CD4-positive, alpha-beta T cell treated with Interleukin-2 at 100 ng/mL for 4 hours (primary cell): ENCODE measurements at regions not wholly inside any gene's neighbourhood (a gene's known extent, or its start where the extent isn't known, plus 50 kb on each side); places are given as distances from the start of the nearest gene placed in this dataset.
"Not testable (repeated sequence)": the region's sequence is repeated elsewhere in the genome, so short reads cannot be mapped to it uniquely, and the experiment has no call there.

Source experiments
- DNase-seq: peaks from one replicate; pipeline ENCODE4 v3.0.0-alpha.2; 2020; ENCODE audit warnings: low spot score

DNA sequence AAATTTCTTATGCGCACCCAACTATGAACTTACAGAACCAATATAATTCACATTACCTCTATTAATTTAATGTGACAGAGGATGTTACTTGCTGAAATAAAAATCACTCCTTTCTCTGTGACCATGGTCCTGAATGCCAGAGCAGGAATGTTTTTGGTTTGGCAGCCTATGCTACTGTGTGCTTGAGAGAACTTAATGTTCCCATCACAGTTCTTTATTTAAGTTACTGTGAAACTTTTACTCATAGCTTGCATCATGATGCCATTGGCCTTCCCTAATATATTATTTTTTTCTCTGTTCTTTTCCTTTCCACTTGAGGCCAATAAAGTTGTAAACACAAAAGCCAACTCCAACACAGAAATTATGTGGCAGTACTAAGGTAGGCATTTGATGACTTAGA, 142.2 kb downstream of the FAM76B start:
- DNase-seq: no peak

DNA sequence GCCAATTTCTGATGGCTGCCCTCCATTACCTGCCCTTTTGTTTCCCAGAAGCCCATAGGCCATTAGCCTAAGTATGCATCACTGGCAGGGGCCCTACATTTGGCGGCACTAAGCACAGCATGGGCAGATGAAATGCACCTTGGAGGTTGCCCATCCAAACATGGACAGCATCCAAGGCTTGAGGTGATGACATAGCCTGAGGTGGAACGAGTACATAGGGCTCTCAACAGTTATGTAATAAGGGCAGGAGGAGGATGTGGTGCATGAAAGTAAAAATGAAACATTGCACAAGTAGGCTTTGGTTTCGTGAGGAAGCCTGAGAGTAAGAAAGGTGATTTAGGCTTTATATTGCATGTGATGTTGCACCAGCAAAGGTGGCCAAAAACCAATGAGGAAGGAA, 148.1 kb downstream of the FAM76B start:
- DNase-seq: peak; percentile 32

DNA sequence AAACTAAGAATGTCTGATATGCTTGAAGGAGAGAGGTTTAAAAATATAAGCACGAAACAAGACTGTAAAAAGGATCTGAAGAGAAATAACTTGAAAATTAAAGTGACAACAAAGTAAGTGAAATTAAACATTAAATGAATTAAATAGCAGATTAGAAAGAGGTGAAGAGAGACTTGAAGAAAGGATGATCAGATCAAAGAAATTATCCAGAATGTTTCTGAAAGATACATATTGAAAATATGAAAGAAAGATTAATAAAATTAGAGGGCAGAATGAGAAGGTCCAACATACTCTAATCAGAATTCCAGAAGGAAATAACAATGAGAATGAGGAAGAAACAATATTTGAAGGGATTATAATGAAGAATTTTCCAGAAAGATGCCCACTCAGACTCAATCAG, 151.1 kb downstream of the FAM76B start:
- DNase-seq: no peak

DNA sequence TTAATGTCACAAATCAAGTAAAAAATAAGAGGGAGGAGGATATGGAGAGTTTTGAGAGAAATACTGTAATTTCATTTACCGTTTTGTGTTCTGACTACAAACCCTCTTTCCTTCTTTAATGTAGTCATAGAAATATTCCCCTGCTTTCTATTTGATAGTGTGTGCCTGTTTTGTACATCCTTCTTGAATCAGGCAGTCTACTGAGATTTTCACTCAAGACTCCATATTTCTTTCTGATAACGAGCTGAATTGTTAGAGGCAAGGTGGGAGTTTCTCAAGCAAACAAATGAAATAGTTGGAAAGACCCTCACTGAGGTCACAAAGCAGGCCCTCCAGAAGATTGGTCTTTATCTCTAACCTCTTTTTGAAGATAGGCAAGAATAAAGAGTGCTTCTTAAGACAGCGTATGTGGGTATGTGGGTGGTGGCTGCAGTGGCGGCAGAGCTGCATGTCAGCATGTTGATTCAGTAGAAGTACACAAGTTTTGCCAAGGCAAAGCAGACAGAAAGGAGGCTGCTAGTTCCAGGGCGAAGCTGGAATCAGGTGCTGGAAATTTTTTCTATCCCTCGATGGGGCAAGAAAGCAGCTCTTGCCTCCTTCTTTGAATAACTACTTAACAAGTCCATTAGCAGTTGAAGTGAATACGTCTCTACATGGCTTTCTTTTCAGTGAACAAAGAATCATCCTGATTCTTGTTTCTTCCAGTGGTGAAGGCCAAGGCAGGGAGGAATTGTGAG, 164.2 kb downstream of the FAM76B start:
- no peak for DNase-seq

DNA sequence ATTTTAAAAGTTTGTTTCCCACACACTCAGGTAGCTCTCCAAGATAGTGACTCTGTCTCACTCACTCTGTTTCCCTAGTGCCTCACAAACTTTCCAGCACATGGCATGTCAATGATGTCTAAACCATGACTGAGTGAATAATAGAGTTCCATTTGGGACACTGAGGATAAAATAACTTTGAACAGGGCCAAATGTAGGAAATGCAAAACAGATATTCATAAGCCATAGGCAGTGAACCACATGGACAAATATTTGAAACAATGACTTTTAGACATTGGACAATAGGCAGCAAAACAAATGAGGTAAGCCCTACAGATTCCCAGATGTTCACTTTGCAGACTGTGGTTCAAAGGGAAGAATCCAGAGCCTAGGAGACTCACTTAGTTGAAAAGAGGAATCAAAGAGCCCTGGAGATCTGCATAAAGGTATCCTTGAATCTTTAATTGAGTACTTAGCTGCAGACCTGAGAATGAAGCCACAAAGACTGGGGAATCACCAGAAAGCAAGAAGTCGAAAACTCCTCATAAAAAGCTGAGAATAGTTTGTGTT, 173.3 kb downstream of the FAM76B start:
- DNase-seq: no peak

DNA sequence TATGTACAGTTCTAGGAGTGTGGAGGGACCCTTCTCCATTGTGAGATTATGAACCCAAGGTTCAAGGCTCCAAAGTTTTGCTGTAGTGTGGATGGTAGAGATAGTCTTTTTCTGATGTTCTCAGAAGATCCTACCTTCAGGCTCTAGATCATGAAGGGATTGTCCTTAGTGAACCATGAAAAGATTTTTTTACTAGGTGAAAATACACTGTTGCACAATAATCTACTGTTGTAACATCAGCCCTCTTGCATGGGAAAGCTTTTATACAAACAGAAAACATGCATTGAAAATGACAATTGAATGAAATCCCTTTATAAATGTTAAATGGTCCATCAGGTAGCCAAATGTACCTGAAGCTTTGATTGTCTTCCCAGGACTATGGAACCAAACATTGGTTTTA, 177.8 kb downstream of the FAM76B start:
- DNase-seq: no peak

DNA sequence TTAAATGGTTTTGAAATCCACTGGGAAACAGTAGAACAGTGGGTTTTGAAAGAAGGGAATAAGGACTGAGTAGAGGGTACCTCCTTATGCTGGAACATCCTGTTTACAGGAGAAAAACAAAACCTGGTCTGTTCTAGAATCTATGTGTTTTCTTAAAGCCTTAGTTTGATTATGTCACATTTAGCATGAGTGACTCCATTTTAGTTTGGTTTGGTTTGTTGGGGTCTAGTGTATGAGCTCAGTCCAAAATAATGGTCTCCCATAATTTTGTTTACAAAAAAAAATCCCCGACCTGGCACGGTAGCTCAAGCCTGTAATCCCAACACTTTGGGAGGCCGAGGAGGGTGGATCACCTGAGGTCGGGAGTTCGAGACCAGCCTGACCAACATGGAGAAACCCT, 179.4 kb downstream of the FAM76B start:
- not testable (repeated sequence) for DNase-seq

DNA sequence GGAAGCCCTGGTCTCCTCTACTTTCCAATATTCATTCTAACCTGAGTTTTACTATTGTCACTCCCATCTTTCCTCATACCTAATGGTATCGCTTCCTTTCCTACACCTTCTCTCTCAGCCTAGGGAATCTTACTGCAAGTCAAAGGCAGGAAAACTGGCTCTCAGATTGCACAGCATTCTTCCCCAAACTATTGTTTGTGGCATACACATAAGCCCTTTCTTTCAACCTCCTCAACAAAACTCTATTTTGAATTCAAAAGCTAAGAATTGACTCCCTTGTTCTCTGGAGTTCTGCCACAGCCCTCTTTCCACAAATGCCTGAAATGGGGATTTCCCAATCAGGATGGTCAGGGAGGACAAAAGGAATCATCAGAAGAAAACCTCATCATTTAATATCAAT, 181.5 kb downstream of the FAM76B start:
- DNase-seq: no peak

DNA sequence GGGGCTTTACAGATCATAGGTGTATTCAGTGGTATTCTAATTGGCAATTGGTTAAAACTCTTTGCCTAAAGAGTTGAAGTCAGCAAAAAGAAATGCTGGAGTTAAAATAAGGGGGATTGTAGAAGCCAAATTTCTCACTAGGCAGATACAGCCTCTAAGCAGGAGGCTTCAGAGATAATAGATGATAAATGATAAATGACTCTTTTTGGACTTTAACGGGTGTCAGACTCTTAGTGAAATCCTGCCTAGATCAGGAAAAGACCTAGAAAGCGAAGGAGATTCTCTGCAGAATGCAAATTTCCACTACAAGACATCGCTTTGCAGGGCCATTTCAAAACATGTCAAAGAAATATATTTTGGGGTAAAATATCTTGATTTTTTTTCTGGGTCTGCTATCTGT, 182.8 kb downstream of the FAM76B start:
- DNase-seq: no peak

DNA sequence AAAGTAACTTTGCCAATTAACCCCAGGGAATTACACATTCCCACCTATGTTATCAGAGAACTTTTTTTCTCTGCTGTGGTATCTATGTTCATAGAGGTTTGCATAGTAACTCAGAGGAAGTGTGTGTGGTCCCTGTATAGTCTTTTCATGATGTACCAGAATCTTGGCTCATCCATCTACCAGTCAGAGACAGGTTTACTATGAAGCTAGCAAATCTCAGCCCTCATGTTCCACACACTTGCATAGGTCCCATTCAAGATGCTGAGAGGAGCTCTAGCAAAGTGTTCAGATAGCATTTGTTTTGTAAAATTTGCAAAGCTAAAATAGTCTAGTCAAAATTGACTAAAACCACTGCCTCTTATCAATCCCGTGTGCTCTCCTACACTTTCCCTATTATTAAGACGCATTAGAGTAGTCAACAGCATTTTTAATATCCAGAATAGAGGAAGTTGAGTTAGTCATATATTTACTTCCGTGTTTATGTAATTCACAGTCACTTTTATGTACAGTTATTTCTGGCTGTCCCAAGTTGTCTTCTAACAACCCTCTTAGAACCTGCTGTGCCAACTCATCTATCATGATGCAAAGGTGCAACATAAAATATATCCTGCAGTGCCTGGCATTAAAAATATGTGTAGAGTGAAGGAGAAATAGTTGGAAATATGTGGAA, 184.2 kb downstream of the FAM76B start:
- no peak for DNase-seq

DNA sequence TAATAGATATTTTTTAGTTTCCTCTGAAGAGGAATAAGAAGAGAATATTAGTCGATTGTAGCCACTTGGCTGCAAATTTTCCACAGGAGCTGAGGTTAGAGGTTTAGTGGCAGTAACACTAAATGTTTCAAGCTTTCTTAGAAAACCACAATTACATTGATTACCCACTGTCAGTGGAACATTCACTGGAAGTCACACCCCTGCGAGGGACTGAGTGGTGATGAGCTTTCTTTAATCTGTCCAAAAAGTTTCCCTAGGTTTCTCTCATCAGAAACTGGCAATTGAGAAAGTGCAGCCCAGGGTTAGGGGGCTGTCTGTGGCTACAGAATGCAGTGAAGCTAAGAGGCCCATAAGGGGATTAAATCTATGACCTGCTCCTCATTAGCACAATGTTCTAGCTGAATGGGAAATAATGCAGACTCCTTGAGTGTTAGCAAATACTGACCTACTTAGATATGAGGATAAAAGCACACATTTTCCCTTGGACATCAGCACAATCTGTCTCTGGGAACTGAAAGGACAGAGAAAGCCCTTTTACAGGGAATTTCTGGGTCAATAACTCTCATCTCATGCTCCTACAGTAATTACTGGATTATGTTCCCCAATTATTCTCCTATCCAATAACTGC, 189.5 kb downstream of the FAM76B start:
- DNase-seq: peak; percentile 35

DNA sequence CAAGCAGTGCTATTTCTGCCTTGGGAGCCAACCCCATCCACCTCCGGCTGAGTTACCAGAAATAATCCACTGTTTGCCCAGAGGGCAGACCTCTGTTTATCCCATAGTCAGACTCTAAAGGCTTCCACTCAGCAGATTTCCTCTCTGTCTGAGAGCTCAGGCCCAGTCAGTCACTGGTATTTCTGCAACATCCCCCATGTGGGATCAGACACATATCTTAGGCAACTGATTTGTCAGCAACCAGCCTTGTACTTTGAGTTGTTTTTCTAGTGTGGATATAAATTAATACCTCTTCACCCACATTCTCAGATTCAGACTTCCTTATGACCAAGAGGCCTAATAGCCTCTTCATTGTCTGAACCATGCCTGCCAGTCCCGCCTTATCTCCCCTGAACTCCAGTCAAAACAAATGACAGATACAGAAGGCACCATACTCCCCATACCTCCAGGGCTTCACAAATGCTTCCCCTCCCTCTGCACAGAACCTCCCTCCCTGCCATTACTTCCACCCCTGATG, 193.6 kb downstream of the FAM76B start:
- DNase-seq: no peak

DNA sequence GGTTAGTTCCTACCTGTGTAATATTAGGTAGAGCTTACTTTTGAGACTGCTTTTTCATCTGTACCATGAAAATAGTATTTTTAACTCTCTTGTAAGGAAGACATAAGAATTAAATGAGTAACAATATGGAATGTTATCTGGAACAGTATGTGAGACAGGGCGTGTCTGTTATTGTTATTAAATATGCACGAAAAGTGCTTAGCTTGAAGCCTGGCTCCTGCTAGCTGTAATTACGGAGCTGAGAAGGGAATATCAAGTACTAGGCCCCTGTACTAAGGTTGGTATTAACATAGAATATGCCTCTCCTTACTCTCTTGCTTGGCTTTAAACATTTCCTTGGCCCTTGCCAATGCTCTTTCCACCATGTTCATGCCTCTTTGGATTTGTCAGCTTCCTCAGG, 194.0 kb downstream of the FAM76B start:
- DNase-seq: no peak

DNA sequence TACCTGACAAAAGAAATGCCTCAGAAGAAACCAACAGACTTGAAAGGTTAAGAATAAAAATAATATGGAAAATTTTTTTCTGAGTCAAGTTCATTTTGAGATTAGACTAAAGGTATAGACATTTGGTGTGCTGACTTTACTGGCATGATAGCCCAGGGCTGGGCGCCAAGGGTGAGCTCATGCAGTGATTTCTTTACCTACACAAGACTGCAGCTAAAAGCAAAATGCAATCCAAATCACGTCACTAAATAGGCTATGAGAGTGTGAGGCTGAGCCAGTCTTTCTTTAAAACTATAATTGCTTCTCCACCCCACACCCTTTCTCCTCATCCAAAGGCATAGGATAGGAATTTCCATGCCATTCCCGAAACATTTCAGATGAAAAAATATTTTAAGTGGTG, 196.5 kb downstream of the FAM76B start:
- DNase-seq: no peak

DNA sequence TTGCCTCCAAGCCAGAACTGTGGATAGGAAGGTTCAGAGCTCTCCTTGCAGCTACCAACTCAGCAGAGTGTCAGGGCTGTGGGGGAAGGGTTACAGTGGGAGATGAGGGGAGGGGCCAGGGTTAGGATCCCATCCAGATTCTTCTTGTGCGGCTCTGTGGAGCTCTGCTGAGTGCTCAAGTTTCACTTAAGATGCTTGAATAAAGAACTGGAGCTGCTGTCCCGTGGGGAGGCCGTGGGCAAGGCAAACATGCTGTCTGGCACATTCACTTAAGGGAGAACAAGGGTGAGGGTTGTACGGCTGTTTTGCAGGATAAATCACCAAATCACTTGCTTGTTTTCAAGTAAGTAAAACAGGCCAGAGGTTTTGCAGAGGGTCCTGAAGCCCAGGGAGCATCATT, 197.1 kb downstream of the FAM76B start:
- no peak for DNase-seq

DNA sequence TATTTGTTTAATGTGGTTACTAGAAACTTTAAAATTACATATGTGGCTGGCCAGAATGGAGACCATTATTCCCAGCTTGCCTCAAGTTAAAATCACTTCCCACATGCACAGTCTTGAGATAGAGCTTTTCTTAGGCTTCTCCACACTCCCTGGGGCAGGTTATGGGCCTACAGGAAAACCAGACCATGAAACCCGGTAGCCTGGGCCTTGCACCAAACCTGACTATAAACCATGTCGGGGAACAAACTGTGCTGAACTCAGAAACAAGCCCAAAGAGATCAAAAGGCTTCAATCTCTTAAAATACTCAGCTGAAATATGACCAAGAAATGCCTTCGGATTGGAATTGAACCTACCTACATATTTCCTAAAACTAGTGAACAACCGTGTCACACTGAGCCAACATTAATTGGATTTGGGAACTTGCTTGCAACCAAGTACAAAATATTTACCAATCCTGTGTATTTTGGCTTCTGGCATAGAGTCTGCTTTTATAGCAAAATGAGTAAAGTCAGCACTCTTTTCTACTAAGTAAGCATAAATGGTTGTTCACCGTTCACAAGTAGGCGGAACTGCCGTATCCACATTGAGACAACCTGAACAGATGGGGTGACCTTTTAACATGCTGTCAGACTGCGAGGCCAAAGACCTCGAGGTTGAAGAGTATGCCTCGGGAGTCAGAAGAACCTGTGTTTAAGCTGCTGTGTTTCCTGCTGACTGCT, 199.5 kb downstream of the FAM76B start:
- no peak for DNase-seq

DNA sequence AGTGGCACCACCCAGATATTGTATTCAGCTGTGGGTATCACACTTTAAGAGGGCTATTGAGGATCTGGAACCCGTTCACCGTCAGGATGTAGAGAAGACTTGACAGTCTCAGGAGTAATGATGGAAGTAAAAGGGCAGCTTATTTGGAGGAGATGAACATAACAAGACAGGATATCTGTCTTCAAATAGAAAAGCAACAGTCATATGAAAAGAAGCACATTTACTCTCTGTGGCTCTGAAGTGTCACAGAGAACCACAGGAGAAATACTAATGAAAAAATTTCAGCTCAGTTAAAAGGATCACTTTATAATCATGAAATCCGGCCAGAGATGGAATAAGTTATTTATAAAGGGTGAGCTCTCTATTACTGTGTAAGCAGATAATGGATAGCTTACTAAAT, 200.8 kb downstream of the FAM76B start:
- DNase-seq: no peak

DNA sequence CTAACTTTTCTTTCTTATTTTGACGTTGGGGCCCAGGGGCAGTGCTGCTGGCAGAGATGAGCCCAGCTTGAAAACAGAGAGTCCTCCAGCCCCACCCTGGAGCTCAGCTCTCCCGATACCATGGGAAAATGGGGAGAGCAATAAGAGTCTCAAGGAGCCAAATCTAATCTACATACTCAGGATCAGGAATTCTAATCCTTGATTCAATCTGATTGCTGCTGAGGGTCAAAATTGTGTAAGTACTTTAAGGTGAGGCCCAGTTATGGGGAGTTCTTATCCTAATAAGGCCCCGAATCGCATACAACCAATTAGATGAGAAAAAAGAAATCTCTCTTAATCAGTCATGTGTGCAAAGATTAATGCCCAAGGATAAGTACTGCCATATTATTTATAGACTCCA, 202.9 kb downstream of the FAM76B start:
- DNase-seq: no peak

DNA sequence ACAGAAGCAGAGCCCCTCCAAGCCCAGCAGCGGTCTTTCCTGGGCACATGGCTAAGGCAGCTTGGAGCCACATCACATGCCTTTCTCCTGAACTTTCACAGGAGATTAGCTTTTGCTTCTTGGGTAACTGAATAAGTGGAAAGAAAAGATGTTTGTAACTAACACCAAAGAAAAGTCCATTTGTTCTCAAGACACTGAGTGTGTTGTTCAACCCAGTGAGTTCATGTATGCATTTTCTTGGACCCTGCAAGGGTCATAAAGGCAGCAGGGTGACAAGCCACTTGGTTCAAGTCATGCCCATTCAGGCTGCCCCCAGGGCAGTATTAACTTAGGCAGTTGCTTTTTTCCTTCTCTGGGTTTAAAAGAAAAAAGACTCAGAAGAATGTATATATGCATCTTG, 203.4 kb downstream of the FAM76B start:
- DNase-seq: no peak

DNA sequence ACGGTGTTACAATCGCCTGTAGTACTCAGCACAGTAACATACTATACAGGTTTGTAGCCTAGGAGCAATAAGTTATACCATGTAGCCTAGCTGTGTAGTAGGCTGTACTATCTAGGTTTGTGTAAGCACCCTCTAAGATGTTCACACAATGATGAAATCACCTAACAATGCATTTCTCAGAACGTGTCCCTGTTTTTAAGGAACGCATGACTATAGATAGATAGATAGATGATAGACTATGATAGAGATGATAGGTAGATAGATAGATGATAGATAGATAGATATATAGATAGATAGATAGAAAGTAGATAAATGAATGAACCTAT, 203.9 kb downstream of the FAM76B start:
- DNase-seq: no peak

DNA sequence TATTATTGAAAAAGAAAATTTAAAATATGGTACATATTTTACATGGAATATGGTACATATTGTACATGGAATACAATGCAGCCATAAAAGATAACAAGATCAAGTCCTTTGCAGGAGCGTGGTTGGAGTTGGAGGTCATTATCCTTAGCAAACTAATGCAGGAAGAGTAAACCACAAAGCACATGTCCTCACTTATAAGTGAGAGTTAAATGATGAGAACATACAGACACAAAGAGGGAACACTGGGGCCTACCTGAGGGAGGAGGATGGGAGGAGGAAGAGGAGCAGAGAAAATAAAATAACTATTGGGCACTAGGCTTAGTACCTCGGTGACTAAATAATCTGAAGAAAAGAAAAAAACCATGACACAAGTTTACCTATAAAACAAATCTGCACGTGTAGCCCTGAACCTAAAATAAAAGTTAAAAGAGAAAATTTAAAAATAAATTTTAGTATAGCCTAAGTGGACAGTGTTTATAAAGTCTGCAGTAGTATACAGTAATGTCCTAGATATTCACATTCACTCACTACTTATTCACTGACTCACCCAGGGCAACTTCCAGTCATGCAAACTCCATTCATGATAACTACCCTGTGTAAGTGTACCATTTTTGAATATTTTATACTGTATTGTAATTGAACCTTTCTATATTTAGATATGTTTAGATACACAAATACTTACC, 204.4 kb downstream of the FAM76B start:
- DNase-seq: no peak

DNA sequence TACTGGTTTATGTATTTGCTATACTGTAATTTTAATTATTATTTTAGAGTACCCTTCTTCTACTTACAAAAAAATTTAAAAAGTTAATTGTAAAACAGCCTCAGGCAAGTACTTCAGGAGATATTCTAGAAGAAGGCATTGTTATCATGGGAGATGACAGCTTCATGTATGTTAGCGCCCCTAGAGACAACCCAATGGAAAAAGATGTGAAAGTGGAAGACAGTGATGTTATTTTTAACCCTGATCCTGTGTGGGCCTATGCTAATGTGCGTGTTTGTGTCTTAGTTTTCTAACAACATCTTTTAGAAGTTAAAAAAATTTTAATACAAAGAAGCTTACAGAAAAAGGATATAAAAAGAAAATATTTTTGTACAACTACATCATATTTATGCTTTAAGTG, 205.0 kb downstream of the FAM76B start:
- DNase-seq: no peak
